HCT116 (cell line): ENCODE measurements at regions not wholly inside any gene's neighbourhood (a gene's known extent, or its start where the extent isn't known, plus 50 kb on each side); places are given as distances from the start of the nearest gene placed in this dataset.

ENCODE experiments used
- CBX3 ChIP-seq: IDR thresholded peaks from 2 replicates; pipeline ENCODE4 v1.6.1; 2012; ENCODE audit warnings: low read depth
- FOSL1 ChIP-seq: IDR thresholded peaks from 2 replicates; pipeline ENCODE4 v1.6.1; 2012; ENCODE audit warnings: low read depth
- JUND ChIP-seq: IDR thresholded peaks from 2 replicates; pipeline ENCODE4 v1.6.1; 2012
- POLR2A ChIP-seq: IDR thresholded peaks from 2 replicates; pipeline ENCODE4 v1.7.0; 2011; ENCODE audit warnings: borderline replicate concordance; ENCODE audit not compliant: insufficient read depth, insufficient read length; ENCODE audit errors: extremely low read depth
- POLR2AphosphoS5 ChIP-seq: IDR thresholded peaks from 2 replicates; pipeline ENCODE4 v1.6.1; 2011; ENCODE audit warnings: mild to moderate bottlenecking, low read depth, low read length, moderate library complexity
- YY1 ChIP-seq: IDR thresholded peaks from 2 replicates; pipeline ENCODE4 v1.6.1; 2011; ENCODE audit warnings: low read length, low read depth, moderate library complexity, mild to moderate bottlenecking; ENCODE audit not compliant: insufficient replicate concordance; ENCODE audit errors: extremely low read depth
- ZNF274 ChIP-seq: fragments of 200-500 bp; sonication (Bioruptor generic); IDR thresholded peaks from 2 replicates; pipeline ENCODE4 v1.6.1; 2014; ENCODE audit warnings: mild to moderate bottlenecking, low read depth, low read length, inconsistent platforms
- TF ChIP-seq, protein P1 (sequence below), 3 experiments: fragments of 200-600 bp in 1 of 3; sonication (generic) in 1 of 3; IDR thresholded peaks in 2 of 3; conservative IDR thresholded peaks in 1 of 3; 2 replicates each; pipeline ENCODE4 v1.5.1; 2012 to 2017; ENCODE audit warnings: low read depth in 2 of 3, low read length in 2 of 3, antibody characterized with exemption in 1 of 3, borderline replicate concordance in 1 of 3, control low read depth in 1 of 3, mild to moderate bottlenecking in 1 of 3, mixed read lengths in 1 of 3, mixed run types in 1 of 3, moderate library complexity in 1 of 3; ENCODE audit not compliant: insufficient read depth in 1 of 3
- TF ChIP-seq, protein P2 (sequence below): IDR thresholded peaks from 2 replicates; pipeline ENCODE4 v1.6.1; 2012; ENCODE audit warnings: low read depth

DNA sequence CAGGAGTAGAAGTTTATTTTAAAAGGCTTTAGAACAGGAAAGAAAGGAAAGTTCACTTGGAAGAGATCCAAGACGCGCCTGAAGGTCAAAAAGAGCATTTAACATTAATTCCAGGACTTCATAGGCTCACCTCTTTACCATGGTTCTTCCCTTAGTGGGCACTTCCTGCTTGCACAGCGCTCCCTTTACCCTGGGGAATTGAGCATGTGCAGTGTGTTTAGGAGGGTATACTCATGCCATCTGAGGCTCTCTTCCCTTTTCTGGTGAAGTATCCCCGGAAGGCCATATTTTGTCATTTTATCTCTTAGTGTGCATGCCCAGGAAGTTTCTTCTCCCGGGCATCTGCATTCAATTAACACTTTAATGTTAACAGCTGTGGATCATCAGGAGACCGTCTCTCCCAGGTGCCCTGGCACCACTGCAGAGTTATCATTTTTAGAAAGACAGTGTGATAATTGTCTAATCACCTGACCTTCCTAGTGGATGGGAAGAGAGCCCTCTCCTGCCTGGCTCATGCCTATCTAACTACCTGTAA is 66.1 kb upstream of the ABCC4 start:
- TF ChIP-seq ZNF274 (no peak), FOSL1 (no peak), YY1 (no peak), POLR2AphosphoS5 (no peak), POLR2A (no peak), JUND (no peak), CBX3 (no peak)
- TF ChIP-seq, protein P1, sequence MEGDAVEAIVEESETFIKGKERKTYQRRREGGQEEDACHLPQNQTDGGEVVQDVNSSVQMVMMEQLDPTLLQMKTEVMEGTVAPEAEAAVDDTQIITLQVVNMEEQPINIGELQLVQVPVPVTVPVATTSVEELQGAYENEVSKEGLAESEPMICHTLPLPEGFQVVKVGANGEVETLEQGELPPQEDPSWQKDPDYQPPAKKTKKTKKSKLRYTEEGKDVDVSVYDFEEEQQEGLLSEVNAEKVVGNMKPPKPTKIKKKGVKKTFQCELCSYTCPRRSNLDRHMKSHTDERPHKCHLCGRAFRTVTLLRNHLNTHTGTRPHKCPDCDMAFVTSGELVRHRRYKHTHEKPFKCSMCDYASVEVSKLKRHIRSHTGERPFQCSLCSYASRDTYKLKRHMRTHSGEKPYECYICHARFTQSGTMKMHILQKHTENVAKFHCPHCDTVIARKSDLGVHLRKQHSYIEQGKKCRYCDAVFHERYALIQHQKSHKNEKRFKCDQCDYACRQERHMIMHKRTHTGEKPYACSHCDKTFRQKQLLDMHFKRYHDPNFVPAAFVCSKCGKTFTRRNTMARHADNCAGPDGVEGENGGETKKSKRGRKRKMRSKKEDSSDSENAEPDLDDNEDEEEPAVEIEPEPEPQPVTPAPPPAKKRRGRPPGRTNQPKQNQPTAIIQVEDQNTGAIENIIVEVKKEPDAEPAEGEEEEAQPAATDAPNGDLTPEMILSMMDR (IDR thresholded peaks at IDR 0.05 in 2 of 3, conservative IDR thresholded peaks at IDR 0.05 in 1 of 3; ENCODE audit: borderline replicate concordance in 1 of 3, insufficient read depth in 1 of 3, low read depth in 2 of 3, low read length in 2 of 3) = no peak
- TF ChIP-seq, protein P2, sequence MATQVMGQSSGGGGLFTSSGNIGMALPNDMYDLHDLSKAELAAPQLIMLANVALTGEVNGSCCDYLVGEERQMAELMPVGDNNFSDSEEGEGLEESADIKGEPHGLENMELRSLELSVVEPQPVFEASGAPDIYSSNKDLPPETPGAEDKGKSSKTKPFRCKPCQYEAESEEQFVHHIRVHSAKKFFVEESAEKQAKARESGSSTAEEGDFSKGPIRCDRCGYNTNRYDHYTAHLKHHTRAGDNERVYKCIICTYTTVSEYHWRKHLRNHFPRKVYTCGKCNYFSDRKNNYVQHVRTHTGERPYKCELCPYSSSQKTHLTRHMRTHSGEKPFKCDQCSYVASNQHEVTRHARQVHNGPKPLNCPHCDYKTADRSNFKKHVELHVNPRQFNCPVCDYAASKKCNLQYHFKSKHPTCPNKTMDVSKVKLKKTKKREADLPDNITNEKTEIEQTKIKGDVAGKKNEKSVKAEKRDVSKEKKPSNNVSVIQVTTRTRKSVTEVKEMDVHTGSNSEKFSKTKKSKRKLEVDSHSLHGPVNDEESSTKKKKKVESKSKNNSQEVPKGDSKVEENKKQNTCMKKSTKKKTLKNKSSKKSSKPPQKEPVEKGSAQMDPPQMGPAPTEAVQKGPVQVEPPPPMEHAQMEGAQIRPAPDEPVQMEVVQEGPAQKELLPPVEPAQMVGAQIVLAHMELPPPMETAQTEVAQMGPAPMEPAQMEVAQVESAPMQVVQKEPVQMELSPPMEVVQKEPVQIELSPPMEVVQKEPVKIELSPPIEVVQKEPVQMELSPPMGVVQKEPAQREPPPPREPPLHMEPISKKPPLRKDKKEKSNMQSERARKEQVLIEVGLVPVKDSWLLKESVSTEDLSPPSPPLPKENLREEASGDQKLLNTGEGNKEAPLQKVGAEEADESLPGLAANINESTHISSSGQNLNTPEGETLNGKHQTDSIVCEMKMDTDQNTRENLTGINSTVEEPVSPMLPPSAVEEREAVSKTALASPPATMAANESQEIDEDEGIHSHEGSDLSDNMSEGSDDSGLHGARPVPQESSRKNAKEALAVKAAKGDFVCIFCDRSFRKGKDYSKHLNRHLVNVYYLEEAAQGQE = no peak
